SU-DHL-6 (cell line): ENCODE measurements at regions not wholly inside any gene's neighbourhood (a gene's known extent, or its start where the extent isn't known, plus 50 kb on each side); places are given as distances from the start of the nearest gene placed in this dataset.
"Not testable (repeated sequence)": the region's sequence is repeated elsewhere in the genome, so short reads cannot be mapped to it uniquely, and the experiment has no call there.

Source experiments
- EZH2phosphoT487 ChIP-seq: fragments of 200-600 bp; sonication (generic), shearing (Covaris generic); conservative IDR thresholded peaks from 2 replicates; pipeline ENCODE4 v1.6.1; 2018; ENCODE audit warnings: mild to moderate bottlenecking, antibody characterized with exemption, low read length, moderate library complexity, mixed read lengths
- TF ChIP-seq, protein P1 (sequence below): fragments of 200-600 bp; sonication (generic); IDR thresholded peaks from one replicate; pipeline ENCODE4 v1.5.1; 2017; ENCODE audit warnings: antibody characterized with exemption, mild to moderate bottlenecking, low read length, moderate library complexity; ENCODE audit not compliant: insufficient read depth, poor library complexity, severe bottlenecking

DNA sequence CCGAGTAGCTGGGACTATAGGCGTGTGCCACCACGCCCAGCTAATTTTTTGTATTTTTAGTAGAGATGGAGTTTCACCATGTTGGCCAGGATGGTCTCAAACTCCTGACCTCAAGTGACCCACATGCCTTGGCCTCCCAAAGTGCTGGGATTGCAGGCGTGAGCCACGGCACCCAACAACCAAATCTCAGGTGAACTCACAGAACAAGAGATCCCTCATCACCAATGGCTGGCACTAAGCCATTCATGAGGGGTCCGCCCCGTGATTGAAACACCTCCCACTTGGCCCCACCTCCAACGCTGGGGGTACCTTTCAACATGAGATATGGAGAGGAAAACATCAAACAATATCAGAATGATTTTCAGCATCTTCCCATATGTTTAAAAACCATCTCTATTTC is 94.2 kb downstream of the TEX36 start:
- TF ChIP-seq, protein P1, sequence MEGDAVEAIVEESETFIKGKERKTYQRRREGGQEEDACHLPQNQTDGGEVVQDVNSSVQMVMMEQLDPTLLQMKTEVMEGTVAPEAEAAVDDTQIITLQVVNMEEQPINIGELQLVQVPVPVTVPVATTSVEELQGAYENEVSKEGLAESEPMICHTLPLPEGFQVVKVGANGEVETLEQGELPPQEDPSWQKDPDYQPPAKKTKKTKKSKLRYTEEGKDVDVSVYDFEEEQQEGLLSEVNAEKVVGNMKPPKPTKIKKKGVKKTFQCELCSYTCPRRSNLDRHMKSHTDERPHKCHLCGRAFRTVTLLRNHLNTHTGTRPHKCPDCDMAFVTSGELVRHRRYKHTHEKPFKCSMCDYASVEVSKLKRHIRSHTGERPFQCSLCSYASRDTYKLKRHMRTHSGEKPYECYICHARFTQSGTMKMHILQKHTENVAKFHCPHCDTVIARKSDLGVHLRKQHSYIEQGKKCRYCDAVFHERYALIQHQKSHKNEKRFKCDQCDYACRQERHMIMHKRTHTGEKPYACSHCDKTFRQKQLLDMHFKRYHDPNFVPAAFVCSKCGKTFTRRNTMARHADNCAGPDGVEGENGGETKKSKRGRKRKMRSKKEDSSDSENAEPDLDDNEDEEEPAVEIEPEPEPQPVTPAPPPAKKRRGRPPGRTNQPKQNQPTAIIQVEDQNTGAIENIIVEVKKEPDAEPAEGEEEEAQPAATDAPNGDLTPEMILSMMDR = not testable (repeated sequence)
- not testable (repeated sequence) for TF ChIP-seq EZH2phosphoT487
